IMR-90 (cell line): ENCODE measurements at regions not wholly inside any gene's neighbourhood (a gene's known extent, or its start where the extent isn't known, plus 50 kb on each side); places are given as distances from the start of the nearest gene placed in this dataset.

Experiments
- CTCF ChIP-seq: conservative IDR thresholded peaks from 2 replicates; pipeline ENCODE4 v1.5.1; 2012; ENCODE audit warnings: mild to moderate bottlenecking, low read depth, low read length, improper control_type of control experiment
- FOS ChIP-seq: fragments of 150-350 bp; IDR thresholded peaks from 2 replicates; pipeline ENCODE4 v1.6.1; 2016; ENCODE audit warnings: low read depth, low read length
- MAZ ChIP-seq: IDR thresholded peaks from 2 replicates; pipeline ENCODE4 v1.6.1; 2012; ENCODE audit warnings: low read depth, mild to moderate bottlenecking, low read length, improper control_type of control experiment, moderate library complexity, borderline replicate concordance
- MXI1 ChIP-seq: IDR thresholded peaks from 2 replicates; pipeline ENCODE4 v1.6.1; 2012; ENCODE audit warnings: low read depth, mild to moderate bottlenecking, low read length, moderate library complexity, borderline replicate concordance
- POLR2A ChIP-seq: IDR thresholded peaks from 2 replicates; pipeline ENCODE4 v1.6.1; 2012; ENCODE audit warnings: mild to moderate bottlenecking, low read depth, low read length
- RAD21 ChIP-seq: IDR thresholded peaks from 2 replicates; pipeline ENCODE4 v1.6.1; 2012; ENCODE audit warnings: low read length, improper control_type of control experiment
- RCOR1 ChIP-seq: IDR thresholded peaks from 2 replicates; pipeline ENCODE4 v1.6.1; 2012; ENCODE audit warnings: mild to moderate bottlenecking, low read length, improper control_type of control experiment; ENCODE audit not compliant: insufficient replicate concordance
- TF ChIP-seq, protein P1 (sequence below): fragments of 150-350 bp; IDR thresholded peaks from 2 replicates; pipeline ENCODE4 v1.6.1; 2016; ENCODE audit warnings: low read depth, mild to moderate bottlenecking, low read length, moderate library complexity, borderline replicate concordance
- TF ChIP-seq, protein P2 (sequence below): fragments of 150-350 bp; IDR thresholded peaks from 2 replicates; pipeline ENCODE4 v1.6.1; 2017; ENCODE audit warnings: mild to moderate bottlenecking, antibody characterized with exemption, low read length, low read depth

GRCh38 chr4:154024097-154024694 is 235.3 kb upstream of the SFRP2 start:
- TF ChIP-seq RAD21 (no peak), POLR2A (no peak), CTCF (no peak), RCOR1 (no peak), FOS (no peak), MXI1 (no peak), MAZ (no peak)
- TF ChIP-seq, protein P1, sequence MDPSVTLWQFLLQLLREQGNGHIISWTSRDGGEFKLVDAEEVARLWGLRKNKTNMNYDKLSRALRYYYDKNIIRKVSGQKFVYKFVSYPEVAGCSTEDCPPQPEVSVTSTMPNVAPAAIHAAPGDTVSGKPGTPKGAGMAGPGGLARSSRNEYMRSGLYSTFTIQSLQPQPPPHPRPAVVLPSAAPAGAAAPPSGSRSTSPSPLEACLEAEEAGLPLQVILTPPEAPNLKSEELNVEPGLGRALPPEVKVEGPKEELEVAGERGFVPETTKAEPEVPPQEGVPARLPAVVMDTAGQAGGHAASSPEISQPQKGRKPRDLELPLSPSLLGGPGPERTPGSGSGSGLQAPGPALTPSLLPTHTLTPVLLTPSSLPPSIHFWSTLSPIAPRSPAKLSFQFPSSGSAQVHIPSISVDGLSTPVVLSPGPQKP = no peak
- TF ChIP-seq, protein P2, sequence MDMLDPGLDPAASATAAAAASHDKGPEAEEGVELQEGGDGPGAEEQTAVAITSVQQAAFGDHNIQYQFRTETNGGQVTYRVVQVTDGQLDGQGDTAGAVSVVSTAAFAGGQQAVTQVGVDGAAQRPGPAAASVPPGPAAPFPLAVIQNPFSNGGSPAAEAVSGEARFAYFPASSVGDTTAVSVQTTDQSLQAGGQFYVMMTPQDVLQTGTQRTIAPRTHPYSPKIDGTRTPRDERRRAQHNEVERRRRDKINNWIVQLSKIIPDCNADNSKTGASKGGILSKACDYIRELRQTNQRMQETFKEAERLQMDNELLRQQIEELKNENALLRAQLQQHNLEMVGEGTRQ = no peak
